ENCODE measurements at regions not wholly inside any gene's neighbourhood (a gene's known extent, or its start where the extent isn't known, plus 50 kb on each side); places are given as distances from the start of the nearest gene placed in this dataset.

GRCh38 chr10:108775911-108776475 lies 1147.3 kb downstream of the XPNPEP1 start:
- no peaks in the 10 kb centered on the region for H3K27me3 Mint-ChIP-seq
- DNase-seq: no peak
- no peaks in the 10 kb centered on the region for H3K4me1 Mint-ChIP-seq
- H3K4me3 Mint-ChIP-seq: no peak overlapping the region
- peaks cover 2% of the 10 kb centered on the region for H3K9me3 Mint-ChIP-seq
- no peaks in the 10 kb centered on the region for H3K36me3 Mint-ChIP-seq
- H3K27ac Mint-ChIP-seq: no peak overlapping the region

DNA sequence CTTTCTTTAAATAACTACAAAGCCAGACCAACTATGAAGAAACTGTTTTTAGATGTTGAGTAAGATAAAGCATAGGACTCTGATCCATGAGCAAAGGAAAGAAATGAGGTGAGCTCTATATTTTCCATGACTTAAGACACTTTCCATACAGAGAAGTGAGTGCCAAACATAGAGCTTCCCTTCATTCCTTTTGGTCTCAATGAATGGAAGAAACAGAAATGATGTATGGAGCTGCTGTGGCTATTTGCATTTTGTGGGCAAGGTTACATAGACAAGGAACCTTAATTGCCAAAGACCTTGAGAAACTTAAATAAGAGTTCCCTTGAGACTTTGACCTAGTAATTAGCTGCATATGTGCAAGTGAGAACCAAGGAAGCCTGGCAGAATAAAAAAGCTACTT lies 1152.2 kb downstream of the XPNPEP1 start:
- Mint-ChIP-seq H3K9me3 (no peaks in the 10 kb centered on the region), H3K4me3 (no peak overlapping the region), H3K4me1 (no peaks in the 10 kb centered on the region), H3K27ac (no peak overlapping the region), H3K36me3 (no peaks in the 10 kb centered on the region), H3K27me3 (no peaks in the 10 kb centered on the region)
- no peak for DNase-seq

- Mint-ChIP-seq H3K27me3 (no peaks in the 10 kb centered on the region), H3K36me3 (no peaks in the 10 kb centered on the region)
Observed at GRCh38 chr10:108765794-108766193, 1157.5 kb downstream of the XPNPEP1 start.

GRCh38 chr10:108757946-108758345 lies 1165.4 kb downstream of the XPNPEP1 start:
- Mint-ChIP-seq H3K36me3 (no peaks in the 10 kb centered on the region), H3K27me3 (no peaks in the 10 kb centered on the region), H3K27ac (no peak overlapping the region), H3K9me3 (no peaks in the 10 kb centered on the region), H3K4me1 (no peaks in the 10 kb centered on the region), H3K4me3 (no peak overlapping the region)
- no peak for DNase-seq

More at GRCh38 chr10:108765794-108766193, 1157.5 kb downstream of the XPNPEP1 start:
- Mint-ChIP-seq H3K4me3 (no peak overlapping the region), H3K4me1 (no peaks in the 10 kb centered on the region), H3K9me3 (no peaks in the 10 kb centered on the region), H3K27ac (no peak overlapping the region)
- DNase-seq: no peak

DNA sequence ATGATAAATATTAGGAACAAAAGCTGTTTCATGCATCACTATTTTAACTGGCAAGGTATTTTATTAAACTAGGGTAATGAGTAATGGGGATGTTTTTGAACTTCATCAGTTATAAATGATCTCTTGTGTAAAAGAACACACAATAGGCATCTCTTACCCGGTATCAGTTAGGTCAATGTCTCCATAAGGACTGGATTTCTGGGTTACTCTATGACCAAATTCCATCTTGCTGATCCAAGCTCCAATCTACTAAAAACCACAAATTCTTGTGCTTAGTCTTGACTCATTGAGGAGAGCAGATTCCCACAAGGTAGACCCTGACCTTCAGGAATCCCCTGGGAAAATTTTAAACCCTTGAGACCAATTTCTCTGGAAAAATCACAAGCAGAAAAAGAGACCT lies 1167.7 kb downstream of the XPNPEP1 start:
- H3K27me3 Mint-ChIP-seq: no peaks in the 10 kb centered on the region
- peaks cover 5% of the 10 kb centered on the region for H3K9me3 Mint-ChIP-seq
- DNase-seq: no peak
- no peak overlapping the region for H3K4me3 Mint-ChIP-seq
- H3K27ac Mint-ChIP-seq: no peak overlapping the region
- H3K4me1 Mint-ChIP-seq: no peaks in the 10 kb centered on the region
- no peaks in the 10 kb centered on the region for H3K36me3 Mint-ChIP-seq

DNA sequence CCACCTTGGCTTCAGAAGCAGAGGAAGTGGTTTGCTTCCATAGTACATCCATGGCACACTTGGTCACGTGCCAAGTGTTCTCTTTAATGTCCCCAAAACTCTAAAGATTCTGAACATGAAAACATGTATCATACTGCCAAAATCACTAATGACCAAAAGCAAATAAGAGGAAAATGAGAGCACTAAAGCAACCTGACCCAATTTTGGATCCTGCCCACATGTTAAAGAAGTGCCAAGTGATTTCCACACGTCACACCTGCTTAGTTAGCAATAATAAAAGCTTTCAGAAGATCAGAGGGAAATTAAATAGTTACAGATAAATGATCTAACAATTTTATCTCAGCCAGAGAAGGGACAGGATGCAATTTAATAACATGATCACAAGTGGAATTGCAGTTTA lies 1170.0 kb downstream of the XPNPEP1 start:
- Mint-ChIP-seq H3K9me3 (peaks cover 7% of the 10 kb centered on the region), H3K36me3 (no peaks in the 10 kb centered on the region), H3K4me3 (no peak overlapping the region), H3K27me3 (no peaks in the 10 kb centered on the region), H3K27ac (no peak overlapping the region), H3K4me1 (no peaks in the 10 kb centered on the region)
- no peak for DNase-seq

DNA sequence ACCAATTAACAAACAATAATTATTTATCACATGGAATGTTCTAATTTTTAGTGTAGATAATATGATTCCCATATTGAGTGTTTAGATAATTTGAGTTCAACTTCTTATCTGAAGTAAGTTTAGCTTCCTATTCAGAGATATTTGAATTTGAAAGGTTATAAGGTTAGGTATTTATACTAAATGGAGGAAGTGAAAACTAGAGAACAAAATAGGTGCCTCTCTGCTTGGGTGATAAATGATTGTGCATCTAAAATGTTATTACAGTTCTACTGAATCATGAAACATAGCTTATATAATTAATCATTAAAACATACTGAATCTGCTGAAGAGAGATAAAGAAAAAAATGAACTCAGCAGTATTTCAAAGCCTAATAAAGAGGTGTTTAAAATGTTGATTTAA lies 1174.3 kb downstream of the XPNPEP1 start:
- no peaks in the 10 kb centered on the region for H3K36me3 Mint-ChIP-seq
- DNase-seq: no peak
- H3K27me3 Mint-ChIP-seq: no peaks in the 10 kb centered on the region
- H3K4me3 Mint-ChIP-seq: no peak overlapping the region
- peaks cover 9% of the 10 kb centered on the region for H3K9me3 Mint-ChIP-seq
- H3K4me1 Mint-ChIP-seq: no peaks in the 10 kb centered on the region
- no peak overlapping the region for H3K27ac Mint-ChIP-seq

- H3K36me3 Mint-ChIP-seq: no peaks in the 10 kb centered on the region
- H3K4me3 Mint-ChIP-seq: no peak overlapping the region
- peaks cover 8% of the 10 kb centered on the region for H3K9me3 Mint-ChIP-seq
Observed at GRCh38 chr10:108736111-108736510, 1187.2 kb downstream of the XPNPEP1 start.

DNA sequence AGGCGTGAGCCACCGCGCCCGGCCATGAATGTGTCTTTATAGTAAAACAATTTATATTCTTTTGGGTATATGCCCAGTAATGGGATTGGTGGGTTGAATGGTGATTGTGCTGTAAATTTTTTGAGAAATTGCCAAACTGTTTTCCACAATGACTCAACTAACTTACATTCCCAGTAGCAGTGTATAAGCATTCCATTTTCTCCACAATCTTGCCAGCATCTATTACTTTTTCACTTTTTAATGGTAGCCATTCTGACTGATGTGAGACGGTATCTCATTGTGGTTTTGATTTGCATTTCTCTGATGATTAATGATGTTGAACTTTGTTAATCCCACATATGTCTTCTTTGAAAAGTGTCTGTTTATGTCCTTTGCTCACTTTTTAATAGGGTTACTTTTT lies 1187.9 kb downstream of the XPNPEP1 start:
- Mint-ChIP-seq H3K36me3 (no peaks in the 10 kb centered on the region), H3K27ac (no peak overlapping the region), H3K4me1 (no peaks in the 10 kb centered on the region), H3K27me3 (no peaks in the 10 kb centered on the region), H3K9me3 (peaks cover 8% of the 10 kb centered on the region), H3K4me3 (no peak overlapping the region)
- DNase-seq: no peak

More at GRCh38 chr10:108736111-108736510, 1187.2 kb downstream of the XPNPEP1 start:
- DNase-seq: no peak
- Mint-ChIP-seq H3K4me1 (no peaks in the 10 kb centered on the region), H3K27me3 (no peaks in the 10 kb centered on the region), H3K27ac (no peak overlapping the region)

- no peak for DNase-seq
- Mint-ChIP-seq H3K27ac (no peak overlapping the region), H3K9me3 (peaks cover 15% of the 10 kb centered on the region), H3K36me3 (no peaks in the 10 kb centered on the region), H3K27me3 (no peaks in the 10 kb centered on the region), H3K4me1 (no peaks in the 10 kb centered on the region), H3K4me3 (no peak overlapping the region)
Observed at GRCh38 chr10:108721874-108722273, 1201.4 kb downstream of the XPNPEP1 start.

GRCh38 chr10:108716352-108716751 lies 1207.0 kb downstream of the XPNPEP1 start:
- Mint-ChIP-seq H3K36me3 (no peaks in the 10 kb centered on the region), H3K4me1 (no peaks in the 10 kb centered on the region)
- no peak for DNase-seq

DNA sequence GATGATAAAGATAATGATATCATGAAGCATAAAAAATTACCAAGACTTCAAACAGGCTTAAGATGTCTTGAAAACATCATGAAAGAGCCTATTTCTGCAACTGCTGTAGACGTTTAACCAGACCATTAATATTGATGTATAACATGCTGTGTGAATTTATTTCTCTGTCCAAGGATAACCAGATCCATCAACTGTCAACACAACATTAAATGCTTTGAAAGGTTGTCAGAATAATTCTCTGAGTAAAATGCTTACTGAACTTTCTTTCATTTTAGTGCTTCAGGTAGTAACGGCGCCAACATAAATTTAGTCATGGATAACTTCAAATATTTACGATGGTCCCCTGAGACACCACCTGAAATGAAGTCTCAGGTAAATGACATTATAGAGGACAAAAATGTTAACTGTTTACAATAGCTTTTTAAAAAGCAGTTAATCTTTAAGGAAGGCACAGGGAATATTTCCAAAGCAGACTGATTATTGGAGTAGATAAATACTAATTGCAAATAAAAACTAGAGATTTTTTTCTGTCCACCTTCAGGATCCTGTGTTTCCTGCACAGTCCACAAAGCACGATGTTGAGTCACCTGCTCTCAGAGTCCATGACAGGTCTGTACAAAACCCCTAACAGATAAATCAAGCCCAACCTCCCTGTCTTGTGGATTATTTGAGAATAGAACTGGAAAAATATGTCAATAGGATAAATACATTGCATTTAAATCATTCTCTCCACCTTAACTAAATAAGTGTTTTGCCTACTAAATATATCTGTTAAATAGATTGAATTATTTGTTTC lies 1213.2 kb downstream of the XPNPEP1 start:
- Mint-ChIP-seq H3K27ac (no peak overlapping the region), H3K27me3 (no peaks in the 10 kb centered on the region), H3K4me1 (no peaks in the 10 kb centered on the region), H3K4me3 (no peak overlapping the region), H3K36me3 (no peaks in the 10 kb centered on the region), H3K9me3 (peaks cover 10% of the 10 kb centered on the region)
- DNase-seq: no peak

More at GRCh38 chr10:108716352-108716751, 1207.0 kb downstream of the XPNPEP1 start:
- H3K4me3 Mint-ChIP-seq: no peak overlapping the region
- no peaks in the 10 kb centered on the region for H3K27me3 Mint-ChIP-seq
- H3K27ac Mint-ChIP-seq: no peak overlapping the region
- peaks cover 9% of the 10 kb centered on the region for H3K9me3 Mint-ChIP-seq

DNA sequence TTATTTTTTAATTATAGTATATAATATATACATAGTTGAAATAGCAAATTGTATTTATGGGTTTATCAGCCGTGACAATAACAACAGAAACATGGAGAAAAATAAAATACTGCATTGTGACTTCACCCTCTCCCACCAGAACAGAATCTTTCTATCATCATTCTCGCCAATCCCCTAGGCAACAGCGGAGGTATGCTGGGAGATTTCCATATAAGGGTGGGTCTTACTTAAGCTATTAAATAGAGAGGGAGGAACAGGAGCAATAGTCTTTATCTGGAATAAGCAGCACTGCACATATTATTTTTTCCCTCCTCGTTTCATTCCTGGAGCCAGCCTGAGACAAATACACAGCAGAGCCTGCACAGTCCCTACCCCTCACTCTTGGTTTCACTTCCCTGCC lies 1214.9 kb downstream of the XPNPEP1 start:
- no peaks in the 10 kb centered on the region for H3K4me1 Mint-ChIP-seq
- no peak for DNase-seq
- H3K27me3 Mint-ChIP-seq: no peaks in the 10 kb centered on the region
- H3K4me3 Mint-ChIP-seq: no peak overlapping the region
- no peak overlapping the region for H3K27ac Mint-ChIP-seq
- H3K36me3 Mint-ChIP-seq: no peaks in the 10 kb centered on the region
- peaks cover 9% of the 10 kb centered on the region for H3K9me3 Mint-ChIP-seq

DNA sequence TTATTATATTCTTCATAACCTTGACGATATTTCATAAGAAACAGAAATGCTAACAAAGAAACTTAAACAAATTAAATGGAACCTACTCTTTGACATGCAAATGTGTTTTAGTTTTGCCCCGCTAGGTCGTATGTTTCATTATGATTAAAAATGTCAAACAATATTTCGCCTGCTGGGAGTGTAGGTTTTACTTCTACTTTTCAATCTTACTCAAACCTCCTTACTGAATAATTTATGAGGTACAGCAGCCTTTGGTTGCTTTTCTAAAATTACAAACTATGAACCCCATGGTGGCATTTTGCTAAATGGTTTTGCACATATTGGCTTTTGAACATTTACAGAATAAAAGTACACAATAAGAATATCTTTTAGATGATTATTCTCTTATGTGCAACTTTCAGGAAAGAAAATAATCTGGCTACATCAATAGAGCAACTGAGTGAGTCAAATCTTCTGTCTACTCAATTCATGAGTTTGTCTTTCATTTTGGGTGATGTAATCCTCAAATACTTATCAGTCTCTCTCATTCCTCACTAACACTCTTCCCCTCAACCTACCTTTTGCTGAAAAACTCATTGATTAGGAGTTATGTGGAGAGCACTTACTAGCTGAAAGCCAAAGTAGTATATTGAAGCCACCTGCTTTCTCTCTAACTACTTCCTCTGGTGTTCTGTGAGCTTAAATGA lies 1226.4 kb downstream of the XPNPEP1 start:
- Mint-ChIP-seq H3K27me3 (no peaks in the 10 kb centered on the region), H3K4me3 (no peak overlapping the region), H3K9me3 (no peaks in the 10 kb centered on the region), H3K36me3 (peaks cover 2% of the 10 kb centered on the region), H3K4me1 (no peaks in the 10 kb centered on the region), H3K27ac (no peak overlapping the region)
- no peak for DNase-seq

DNA sequence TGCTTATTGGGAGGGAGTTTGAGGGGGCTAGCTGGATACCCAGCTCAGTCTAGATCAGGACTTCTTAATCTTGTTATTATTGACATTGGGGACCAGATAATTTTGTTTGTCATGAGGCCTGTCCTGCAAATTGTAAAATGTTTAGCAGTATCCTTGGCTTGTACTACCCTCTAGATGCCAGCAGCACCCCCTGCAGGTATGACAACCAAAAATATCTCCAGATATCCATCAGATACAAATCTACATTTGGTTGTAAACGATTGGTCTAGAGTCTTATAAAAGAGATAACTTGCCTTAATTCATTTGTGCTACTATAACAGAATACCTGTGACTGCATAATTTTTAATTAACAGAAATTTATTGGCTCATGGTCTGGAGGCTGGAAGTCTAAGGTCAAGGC lies 1232.2 kb downstream of the XPNPEP1 start:
- no peak for DNase-seq
- no peaks in the 10 kb centered on the region for H3K4me1 Mint-ChIP-seq
- H3K9me3 Mint-ChIP-seq: peaks cover 2% of the 10 kb centered on the region
- H3K27ac Mint-ChIP-seq: no peak overlapping the region
- H3K4me3 Mint-ChIP-seq: no peak overlapping the region
- peaks cover 2% of the 10 kb centered on the region for H3K36me3 Mint-ChIP-seq
- no peaks in the 10 kb centered on the region for H3K27me3 Mint-ChIP-seq

Measured in activated naive CD8-positive, alpha-beta T cell treated with anti-CD3 and anti-CD28 coated beads for 36 hours (primary cell).